HG02678 (cell line): ENCODE measurements at regions not wholly inside any gene's neighbourhood (a gene's known extent, or its start where the extent isn't known, plus 50 kb on each side); places are given as distances from the start of the nearest gene placed in this dataset.

Source experiments
- ATAC-seq: cut with Tn5 transposase; IDR thresholded peaks from one replicate; pipeline ENCODE4 v1.9.1; 2021; ENCODE audit warnings: mild to moderate bottlenecking, moderate library complexity; ENCODE audit not compliant: unreplicated experiment

DNA sequence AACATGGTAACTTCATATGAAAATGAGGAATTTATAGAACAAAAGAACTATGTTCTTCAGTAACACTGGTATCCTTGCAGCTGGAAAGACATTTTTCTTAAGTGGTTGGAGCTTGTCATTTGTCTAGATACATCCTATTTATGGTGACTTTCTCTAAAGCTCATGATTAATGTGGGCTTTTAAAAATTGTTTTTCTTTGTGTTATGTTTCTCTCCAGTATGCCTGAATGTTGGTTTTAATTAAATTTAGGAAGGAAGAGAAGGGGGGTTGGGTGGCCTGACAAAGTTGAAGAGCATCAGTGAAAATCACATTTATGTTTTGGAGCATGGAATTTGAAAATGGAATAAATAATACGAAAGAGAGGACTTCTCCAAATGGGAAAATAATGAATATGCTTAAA lies 457.1 kb upstream of the ETAA1 start:
- no peak for ATAC-seq

DNA sequence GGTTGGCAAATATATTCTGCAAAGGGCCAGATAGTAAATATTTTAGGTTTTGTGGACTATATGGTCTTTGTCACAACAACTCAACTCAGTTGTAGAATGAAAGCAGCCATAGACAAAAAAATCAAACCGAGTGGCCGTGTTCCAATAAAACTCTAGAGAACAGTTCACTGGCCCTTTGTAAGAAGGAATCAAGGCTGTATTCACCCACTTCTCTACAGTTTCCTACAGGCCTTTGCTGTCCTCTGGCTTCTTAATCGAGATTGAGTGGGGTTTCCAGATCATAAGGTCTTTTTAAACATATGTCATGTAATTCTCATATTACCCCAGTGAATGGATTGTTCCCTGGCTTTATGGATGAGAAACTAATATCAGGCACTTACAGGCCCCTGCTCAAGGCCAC lies 448.9 kb upstream of the ETAA1 start:
- ATAC-seq: no peak

- no peak for ATAC-seq
Measured at GRCh38 chr2:66957198-66957597, 439.9 kb upstream of the ETAA1 start.

DNA sequence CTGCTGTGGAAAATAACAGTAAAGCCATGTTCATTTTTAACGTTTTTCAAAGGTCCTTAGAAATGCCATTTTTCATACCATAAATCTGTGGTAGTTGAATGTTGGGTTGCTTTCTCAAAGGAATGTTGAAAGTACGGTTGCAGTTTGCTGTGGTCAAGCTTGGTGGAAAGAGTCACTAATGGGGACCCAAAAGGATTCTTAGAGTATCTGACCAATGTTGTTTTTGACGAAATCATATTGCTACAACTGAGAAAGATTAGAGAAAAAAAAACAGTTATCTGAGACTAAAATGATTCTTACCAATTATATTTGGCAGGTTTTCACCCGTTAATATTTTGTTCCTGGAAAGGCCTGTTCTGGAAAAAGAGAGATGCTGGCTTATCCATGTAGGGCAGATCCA lies 439.5 kb upstream of the ETAA1 start:
- no peak for ATAC-seq

DNA sequence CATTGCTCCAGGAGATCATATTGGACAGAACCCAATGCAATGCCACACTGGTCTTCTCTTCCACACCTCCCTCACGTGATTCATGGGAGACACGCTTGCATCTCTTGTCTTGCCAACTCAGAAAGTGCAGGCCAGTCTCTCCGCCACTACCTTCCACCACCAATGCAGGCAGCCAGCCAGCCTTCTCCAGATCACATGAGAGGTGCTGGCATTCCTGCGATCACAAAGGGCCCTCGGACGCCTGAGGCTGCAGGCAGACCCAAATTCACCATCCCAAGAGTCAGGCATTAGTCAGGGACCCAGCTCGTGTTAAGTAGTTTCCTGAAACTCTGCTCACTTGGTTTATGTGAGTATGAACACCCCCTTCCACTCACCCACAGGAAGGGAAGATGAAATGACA lies 437.0 kb upstream of the ETAA1 start:
- ATAC-seq: no peak

- no peak for ATAC-seq
Measured at GRCh38 chr2:66962716-66963115, 434.4 kb upstream of the ETAA1 start.

GRCh38 chr2:66966631-66967030 lies 430.5 kb upstream of the ETAA1 start:
- ATAC-seq: no peak

DNA sequence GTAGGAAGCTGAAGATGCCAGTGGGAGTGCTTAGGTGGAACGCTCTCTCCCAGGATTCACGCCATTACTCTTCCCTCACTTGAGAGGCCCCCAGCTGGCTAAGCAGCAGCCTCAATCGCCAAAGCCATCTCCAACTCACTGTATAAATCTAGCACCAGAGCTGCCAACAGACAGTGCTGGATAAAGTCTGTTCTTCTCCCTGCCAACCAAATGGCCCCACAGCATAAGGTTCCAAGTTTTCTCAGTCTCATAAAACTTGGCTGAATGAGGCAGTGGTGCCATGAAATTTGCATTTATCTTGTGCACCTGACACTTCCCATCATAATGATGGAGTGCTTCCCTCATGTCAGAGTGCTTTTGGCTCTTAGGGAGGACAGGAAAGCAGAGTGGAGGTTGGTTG lies 428.2 kb upstream of the ETAA1 start:
- ATAC-seq: no peak

DNA sequence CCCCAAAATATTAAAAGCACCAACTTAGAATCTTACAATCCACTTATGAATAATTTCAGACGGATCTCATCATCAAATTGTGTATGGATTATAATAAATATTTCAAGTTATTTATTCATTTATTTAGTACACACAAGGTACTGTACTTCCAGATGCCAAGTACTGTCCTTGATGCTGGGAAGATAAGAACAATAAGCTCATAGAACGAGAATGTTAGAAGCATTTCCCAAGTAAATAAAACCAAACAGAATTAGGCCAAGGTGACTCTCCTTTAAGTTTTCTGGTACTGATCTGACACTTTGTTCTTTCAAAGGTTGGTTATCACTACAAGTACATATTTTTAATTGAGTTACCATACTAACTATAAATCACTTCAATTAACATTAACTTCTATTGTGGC lies 416.1 kb upstream of the ETAA1 start:
- ATAC-seq: no peak

GRCh38 chr2:66982766-66983165 lies 414.4 kb upstream of the ETAA1 start:
- ATAC-seq: no peak

DNA sequence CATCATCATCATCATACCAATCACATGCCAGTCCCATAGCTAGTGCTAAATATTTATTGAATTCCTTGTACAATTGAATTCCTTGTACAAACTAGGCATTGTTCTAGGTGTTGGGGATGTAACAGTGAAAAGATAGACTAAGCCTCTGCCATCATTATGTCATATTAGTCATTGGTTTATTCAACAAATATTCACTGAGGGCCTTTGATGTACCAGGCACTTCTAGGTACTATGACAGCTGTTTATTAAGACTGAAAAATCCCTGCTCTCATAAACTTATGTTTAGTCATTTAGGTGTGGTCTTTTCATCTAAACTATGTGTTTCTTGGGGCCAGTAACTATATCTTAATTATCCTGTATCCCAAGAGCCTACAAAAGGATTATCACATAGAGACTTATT lies 412.3 kb upstream of the ETAA1 start:
- ATAC-seq: no peak

GRCh38 chr2:66985906-66986305 lies 411.2 kb upstream of the ETAA1 start:
- ATAC-seq: no peak

DNA sequence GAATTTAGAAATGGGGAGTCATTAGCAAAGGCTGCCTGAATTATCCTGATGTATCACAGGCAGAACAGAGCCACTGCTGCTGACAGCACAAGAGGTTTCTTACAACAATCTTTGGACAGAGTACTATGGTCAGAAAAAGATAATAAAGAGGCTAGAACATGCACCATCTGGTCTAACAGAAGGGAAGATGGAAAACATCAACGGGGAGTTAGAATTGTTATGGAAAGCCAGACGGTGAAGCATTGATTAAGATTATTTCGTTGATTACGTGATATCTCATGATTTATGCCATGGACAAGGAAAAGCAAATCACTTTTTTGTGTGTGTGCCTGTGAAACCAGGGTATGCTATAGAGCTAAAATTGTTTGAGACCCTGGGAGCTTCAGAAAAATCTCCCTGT lies 409.4 kb upstream of the ETAA1 start:
- ATAC-seq: no peak

DNA sequence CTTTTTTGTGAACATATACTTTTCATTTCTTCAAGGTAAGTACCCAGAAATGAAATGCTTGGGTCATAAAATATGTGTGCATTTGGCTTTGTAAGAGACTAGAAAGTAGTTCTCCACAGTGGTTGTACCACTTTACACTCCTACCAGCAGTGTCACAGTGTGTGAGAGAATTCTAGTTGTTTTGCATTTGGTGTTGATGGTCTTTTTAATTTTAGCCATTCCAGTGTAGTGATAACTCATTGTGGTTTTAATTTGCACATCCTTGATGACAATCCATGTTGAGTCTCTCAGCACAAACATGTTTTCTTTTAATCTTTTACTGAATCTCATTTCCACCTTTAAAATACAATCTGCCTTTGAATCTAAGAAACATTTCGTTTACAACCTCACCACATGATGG lies 402.5 kb upstream of the ETAA1 start:
- ATAC-seq: no peak

DNA sequence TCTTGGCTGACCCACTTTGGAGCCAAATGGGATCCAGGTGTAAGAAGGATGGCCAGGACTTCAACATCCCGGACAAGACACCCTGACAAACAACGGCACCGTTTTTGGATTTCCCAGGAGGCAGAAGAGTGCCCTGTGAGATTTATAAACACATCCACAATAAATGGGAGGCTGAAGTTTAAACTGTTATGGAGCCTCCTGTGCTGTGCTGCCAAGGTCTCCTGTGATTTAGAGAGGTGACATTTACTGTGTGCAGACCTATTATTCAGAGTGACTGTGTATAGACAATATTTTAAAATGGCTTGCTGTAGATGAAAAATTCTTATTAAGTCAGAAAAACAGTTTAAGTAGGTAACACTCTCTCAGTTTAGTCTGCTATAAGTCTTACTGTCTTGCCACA lies 401.5 kb upstream of the ETAA1 start:
- ATAC-seq: no peak

DNA sequence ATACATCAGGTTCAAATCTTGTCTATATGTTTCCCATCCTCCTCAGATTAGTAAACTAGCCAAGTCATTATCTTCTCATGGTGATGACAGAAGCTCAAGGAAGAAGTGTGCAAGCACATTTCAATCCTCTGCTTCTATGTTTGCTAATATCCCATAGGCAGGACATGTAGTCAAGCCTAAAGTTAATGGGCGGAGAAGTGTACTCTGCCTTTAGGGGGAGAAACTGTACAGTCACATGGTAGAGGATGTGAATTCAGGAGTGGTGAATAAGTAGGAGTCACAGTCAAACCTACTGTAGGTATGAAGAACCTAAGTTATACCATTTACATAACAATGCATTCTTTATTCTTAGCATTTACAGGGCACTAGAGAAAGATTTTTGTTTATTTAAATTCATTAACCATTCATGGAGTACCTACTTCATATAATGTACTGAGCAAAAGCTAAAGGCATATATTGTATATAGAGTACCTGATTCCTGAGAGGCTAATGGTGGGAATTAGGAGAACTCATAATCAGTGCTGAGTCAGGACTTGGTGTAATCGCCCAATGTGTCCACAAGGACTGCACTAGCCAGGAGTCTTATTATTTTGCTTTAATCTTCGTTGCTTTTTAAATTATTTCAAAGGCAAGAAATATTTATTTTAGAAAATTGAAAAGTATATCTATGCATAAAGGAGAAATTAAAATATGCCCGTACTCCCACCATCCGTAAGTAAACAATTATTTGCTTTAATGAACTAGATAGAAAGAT lies 394.3 kb upstream of the ETAA1 start:
- no peak for ATAC-seq

DNA sequence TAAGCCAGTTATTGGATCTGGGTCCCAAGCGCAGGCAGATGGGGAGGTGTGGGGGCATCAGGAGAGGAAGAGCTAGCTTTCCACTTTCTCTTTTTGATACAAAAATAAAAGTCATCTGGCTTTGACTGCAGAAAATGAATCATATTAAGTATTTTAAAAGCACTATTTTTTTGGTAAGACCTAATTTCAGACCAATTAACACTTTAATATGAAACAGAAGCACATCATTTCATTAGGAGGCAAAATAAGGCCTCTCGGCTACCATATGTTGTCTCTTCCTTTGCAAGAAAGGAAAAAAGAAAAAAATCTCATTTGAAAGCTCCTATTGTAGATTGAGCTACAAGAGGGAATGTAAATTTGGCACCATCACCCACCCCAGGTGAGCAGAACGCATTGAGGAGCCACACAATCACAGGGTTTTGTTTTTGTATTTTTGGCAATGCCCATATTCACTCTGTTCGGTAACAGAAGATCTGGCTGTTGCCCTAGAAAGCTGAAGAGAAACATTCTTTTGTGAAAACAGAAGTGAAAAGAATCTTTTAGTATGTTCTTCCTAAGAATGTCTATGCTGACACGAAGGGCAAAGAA lies 390.7 kb upstream of the ETAA1 start:
- no peak for ATAC-seq

- ATAC-seq: no peak
Measured at GRCh38 chr2:67008155-67008554, 389.0 kb upstream of the ETAA1 start.

- ATAC-seq: no peak
Measured at GRCh38 chr2:67012165-67012564, 385.0 kb upstream of the ETAA1 start.

DNA sequence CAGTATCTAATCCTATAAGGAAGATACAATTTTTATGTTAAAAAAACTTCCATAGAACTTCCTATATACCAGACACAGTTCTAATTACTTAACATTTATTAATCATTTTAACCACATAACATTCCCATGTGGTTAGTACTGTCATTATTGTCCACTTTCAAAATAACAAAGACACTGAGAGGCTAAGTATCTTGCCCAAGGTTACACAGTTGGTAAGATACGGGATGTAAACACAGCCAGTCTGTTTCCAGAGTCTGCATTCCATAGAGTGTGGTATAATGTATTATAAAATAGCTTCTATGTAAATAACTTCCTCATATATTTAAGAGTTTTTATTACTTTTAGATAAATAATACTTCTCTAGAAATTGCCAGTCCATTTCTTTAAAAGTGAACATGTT lies 383.3 kb upstream of the ETAA1 start:
- no peak for ATAC-seq

DNA sequence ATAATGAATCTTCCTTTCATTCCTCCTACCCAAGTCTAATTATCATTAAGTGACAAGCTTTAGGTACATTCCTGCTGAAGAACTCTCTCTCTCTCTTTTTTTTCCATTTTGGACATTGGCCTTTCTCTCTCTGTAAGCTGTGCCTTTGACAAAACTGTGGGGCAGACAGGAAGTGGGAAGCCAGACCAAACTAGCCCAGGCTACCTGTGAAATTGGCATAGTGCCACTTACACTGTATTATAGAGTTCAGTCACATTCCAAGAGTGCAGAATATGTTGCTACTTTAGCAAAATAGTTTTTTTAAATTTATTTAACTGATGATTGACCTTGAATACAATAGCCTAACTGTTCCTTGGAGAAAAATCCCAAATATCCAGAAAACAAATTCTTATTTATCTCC lies 381.5 kb upstream of the ETAA1 start:
- ATAC-seq: no peak

GRCh38 chr2:67018301-67018700 lies 378.8 kb upstream of the ETAA1 start:
- no peak for ATAC-seq

GRCh38 chr2:67032076-67032475 lies 365.1 kb upstream of the ETAA1 start:
- no peak for ATAC-seq
